ENCODE measurements at regions not wholly inside any gene's neighbourhood (a gene's known extent, or its start where the extent isn't known, plus 50 kb on each side); places are given as distances from the start of the nearest gene placed in this dataset.

- TF ChIP-seq ZNF670 (tag by site-specific recombination; IDR thresholded peaks at IDR 0.05; ENCODE audit: low read depth) (no peak), ZNF266 (tag by site-specific recombination; IDR thresholded peaks at IDR 0.05; ENCODE audit: low read depth) (no peak), ZNF274 (IDR thresholded peaks at IDR 0.05; ENCODE audit: low read length) (no peak), ZNF274 (tag by site-specific recombination; IDR thresholded peaks at IDR 0.05; ENCODE audit: borderline replicate concordance) (no peak), TCF7L2 (IDR thresholded peaks at IDR 0.05; ENCODE audit: borderline replicate concordance, low read depth, low read length) (no peak), ZNF639 (tag by site-specific recombination; IDR thresholded peaks at IDR 0.05) (no peak), OSR2 (tag by site-specific recombination; IDR thresholded peaks at IDR 0.05) (no peak), ZNF610 (tag by site-specific recombination; IDR thresholded peaks at IDR 0.05; ENCODE audit: borderline replicate concordance) (no peak), KLF10 (tag by site-specific recombination; IDR thresholded peaks at IDR 0.05) (no peak), ZNF571 (tag by site-specific recombination; IDR thresholded peaks at IDR 0.05) (no peak), ZNF660 (tag by site-specific recombination; IDR thresholded peaks at IDR 0.05) (no peak), ZBTB48 (tag by site-specific recombination; IDR thresholded peaks at IDR 0.05) (no peak), ZNF239 (tag by site-specific recombination; IDR thresholded peaks at IDR 0.05) (no peak), ZNF23 (tag by site-specific recombination; IDR thresholded peaks at IDR 0.05; ENCODE audit: borderline replicate concordance) (no peak), ZEB2 (tag by site-specific recombination; IDR thresholded peaks at IDR 0.05) (no peak)
These were observed 106.8 kb downstream of the TSN start (continued) for GRCh38 chr2:121862286-121862685.

DNA sequence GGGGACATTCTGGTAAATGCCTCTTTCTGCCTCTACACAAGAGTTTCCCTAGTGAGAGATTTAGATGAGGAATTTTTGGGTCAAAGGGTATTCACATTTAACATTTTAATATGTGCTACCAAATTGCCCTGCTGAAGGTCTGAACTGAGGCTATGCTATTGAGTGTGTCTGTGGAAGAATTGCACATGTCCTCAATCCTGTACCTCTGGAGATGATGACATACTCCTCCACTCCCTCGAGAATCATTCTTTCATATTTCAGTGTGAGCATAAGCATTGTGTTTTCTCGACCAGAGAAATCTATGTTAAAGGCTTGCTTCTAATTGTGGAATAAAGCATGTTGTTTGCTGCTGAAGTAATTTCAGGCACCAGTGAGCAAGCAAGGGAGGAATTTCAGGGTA, 110.5 kb downstream of the TSN start:
- POLR2A ChIA-PET: no interaction called here
- H3K27ac ChIP-seq (ENCODE audit: extremely low read depth, low read depth, low read length): no peak overlapping the region
- no peaks in the 10 kb centered on the region for H3K36me3 ChIP-seq (ENCODE audit: control insufficient read depth in 2 of 2, insufficient read depth in 1 of 2, low read length in 2 of 2)
- CTCF ChIA-PET: no interaction called here
- TF ChIP-seq HIC1 (tag by site-specific recombination; IDR thresholded peaks at IDR 0.05): no peak
- TF ChIP-seq SP2 (tag by site-specific recombination; IDR thresholded peaks at IDR 0.05): no peak
- TF ChIP-seq ZNF114 (tag by site-specific recombination; IDR thresholded peaks at IDR 0.05): no peak
- TF ChIP-seq ZNF398 (tag by site-specific recombination; IDR thresholded peaks at IDR 0.05): no peak
- TF ChIP-seq GLI4 (tag by site-specific recombination; IDR thresholded peaks at IDR 0.05): no peak
- TF ChIP-seq ZNF248 (tag by site-specific recombination; IDR thresholded peaks at IDR 0.05): no peak
- no peak for TF ChIP-seq ZXDB (tag by site-specific recombination; IDR thresholded peaks at IDR 0.05)
- no peak for TF ChIP-seq OSR2 (tag by site-specific recombination; IDR thresholded peaks at IDR 0.05)
- no peaks in the 10 kb centered on the region for H3K4me1 ChIP-seq (ENCODE audit: control insufficient read depth, insufficient read depth, low read length)
- H3K9me3 ChIP-seq (ENCODE audit: control insufficient read depth, insufficient read depth, low read depth, low read length): no peaks in the 10 kb centered on the region
- H3K4me3 ChIP-seq (ENCODE audit: low read depth, low read length): no peak overlapping the region
